LNCAP (cell line): ENCODE measurements at regions not wholly inside any gene's neighbourhood (a gene's known extent, or its start where the extent isn't known, plus 50 kb on each side); places are given as distances from the start of the nearest gene placed in this dataset.

ENCODE experiments used
- TF ChIP-seq, protein P1 (sequence below): fragments of 450-650 bp; IDR thresholded peaks from 2 replicates; pipeline ENCODE4 v1.5.1; 2017; ENCODE audit warnings: mild to moderate bottlenecking

DNA sequence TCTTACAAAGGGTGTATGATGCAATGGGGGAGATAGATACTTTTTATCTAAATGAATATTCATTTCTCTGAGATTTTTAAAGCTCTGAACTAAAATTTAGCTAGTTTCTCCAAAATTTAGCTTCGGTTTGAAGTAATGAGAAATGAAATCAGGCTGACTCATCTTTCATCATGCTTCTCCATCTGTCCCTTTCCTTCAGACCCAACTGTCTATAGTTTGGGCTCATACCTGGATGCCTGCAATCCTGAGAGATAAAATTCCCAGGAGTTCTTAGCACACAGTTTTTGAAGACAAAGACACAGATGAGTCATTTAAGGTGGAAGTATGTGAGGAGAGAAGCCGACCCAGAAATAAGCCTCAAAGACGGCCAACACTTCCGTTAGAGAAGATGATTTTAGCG, 336.4 kb upstream of the CDH20 start:
- TF ChIP-seq, protein P1, sequence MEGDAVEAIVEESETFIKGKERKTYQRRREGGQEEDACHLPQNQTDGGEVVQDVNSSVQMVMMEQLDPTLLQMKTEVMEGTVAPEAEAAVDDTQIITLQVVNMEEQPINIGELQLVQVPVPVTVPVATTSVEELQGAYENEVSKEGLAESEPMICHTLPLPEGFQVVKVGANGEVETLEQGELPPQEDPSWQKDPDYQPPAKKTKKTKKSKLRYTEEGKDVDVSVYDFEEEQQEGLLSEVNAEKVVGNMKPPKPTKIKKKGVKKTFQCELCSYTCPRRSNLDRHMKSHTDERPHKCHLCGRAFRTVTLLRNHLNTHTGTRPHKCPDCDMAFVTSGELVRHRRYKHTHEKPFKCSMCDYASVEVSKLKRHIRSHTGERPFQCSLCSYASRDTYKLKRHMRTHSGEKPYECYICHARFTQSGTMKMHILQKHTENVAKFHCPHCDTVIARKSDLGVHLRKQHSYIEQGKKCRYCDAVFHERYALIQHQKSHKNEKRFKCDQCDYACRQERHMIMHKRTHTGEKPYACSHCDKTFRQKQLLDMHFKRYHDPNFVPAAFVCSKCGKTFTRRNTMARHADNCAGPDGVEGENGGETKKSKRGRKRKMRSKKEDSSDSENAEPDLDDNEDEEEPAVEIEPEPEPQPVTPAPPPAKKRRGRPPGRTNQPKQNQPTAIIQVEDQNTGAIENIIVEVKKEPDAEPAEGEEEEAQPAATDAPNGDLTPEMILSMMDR, result no peak

DNA sequence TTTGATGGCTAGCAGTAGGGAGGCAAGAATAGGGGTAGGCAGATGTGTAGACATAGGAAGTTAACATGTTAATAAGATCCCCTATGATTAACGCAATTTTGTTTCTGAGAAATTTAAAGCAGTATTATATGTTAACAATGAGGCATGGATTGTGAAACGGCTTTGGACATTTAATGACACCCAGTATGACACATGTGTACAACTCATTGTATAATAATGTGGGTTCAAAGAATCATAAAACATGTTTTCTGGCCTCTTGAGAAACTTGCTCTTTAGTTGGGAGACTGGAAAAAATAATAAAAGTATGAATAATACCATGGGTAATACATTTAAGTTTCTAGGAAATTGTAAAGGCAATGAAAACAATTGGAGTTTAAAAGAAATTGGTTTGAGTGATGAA, 332.1 kb upstream of the CDH20 start:
- TF ChIP-seq, protein P1, result no peak

DNA sequence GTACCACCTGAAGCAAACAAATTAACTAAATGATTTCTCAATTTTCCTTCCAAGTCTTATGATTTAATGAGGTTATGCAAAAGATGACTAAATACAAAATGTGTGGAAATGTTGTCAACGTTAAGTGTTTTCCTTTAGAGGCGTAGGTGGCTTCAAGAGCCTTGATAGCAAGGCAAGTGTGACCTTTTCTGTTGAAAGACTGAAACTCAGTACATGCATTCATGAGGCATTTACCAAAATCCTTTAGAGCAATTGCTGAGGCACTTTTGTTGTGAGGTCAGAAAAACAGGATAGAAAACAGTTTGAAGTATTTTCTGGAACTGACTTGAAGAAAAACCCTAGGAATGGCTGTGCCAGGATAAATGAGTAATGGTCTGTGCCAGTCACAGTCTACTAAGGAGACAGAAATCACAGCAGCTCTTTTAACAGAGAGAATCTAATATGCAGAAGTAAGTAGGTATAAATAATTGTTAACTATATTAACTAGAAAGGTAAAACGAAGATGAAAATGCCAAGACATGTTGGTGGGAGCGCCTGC, 326.5 kb upstream of the CDH20 start:
- TF ChIP-seq, protein P1, result no peak

DNA sequence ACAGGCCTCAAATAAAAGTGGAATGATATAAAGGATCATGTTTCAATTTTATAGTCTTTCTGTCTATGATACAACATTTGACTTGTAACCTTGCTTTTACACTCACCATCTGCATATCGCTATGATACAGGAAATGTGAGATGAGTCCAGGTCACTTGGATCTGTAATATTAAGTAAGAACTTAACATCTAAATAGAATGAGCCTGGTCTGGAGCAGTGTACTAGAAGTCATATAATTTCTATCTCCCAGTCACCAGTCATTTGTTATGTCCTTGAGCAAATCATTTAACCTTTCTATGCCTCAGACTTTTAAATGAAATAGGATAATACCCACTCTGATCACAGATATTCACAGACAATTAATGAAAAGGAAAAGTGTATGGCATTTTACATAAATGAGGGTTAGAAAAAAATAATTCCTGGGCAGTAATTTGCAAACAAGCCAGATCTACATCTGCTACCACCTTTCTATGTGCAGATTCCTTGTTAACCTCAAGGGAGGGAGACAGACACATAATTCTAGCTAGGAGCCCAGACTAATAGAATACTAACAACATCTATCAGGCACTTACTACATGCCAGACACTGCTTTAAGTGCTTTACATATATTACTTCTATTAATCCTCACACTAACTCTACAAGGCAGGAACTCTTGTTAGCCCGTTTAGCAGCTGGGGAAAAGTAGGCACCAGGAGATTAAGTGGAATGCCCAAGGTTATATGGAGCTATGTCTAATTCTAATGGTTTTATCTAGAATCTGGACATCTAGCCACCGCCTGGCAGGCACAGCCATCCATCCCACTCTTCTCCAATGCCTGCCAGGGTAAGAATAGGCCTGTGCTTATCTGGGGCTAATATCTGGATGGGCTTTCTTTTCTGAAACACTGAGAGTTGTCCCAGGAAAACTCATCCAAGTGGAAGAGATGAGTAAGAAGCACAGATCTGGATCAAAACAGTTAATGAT, 313.6 kb upstream of the CDH20 start:
- TF ChIP-seq, protein P1, result no peak

DNA sequence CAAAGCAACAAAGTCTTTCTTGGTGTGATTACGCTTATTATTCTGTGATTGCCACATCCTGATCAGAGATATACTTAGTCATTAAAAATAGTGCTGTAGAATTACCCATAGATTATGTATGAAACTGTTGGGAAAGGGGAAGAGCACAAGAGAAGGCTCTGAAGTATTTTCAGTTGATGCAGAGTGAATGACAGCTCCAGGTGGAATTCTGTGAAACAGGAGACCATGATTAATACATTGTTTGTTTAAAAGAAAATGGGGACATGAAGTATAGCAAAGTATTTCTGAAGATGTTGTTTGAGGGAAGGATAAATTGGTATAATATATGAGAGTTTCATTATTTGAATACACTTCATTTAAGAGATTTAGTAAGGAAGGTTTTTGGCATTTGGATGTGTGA, 307.6 kb upstream of the CDH20 start:
- TF ChIP-seq, protein P1, result no peak

DNA sequence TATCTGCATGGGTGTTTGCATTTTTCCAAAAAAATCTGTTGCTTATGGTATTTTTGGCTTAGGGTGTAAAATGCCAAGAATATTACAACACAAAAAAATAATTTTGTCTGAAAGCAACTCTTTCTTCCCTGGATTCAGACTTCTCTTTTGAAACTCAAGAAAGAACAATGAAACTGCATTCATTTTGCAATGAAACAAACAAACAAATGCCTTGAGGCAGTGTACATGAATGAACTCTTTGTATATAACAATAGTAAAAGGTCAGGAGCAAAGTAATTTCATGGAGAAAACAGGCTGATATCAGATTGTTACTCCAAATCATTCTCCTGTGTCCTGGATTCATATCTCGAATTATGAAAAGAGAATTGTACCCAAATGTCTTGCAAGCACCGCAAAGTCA, 301.6 kb upstream of the CDH20 start:
- TF ChIP-seq, protein P1, result no peak

DNA sequence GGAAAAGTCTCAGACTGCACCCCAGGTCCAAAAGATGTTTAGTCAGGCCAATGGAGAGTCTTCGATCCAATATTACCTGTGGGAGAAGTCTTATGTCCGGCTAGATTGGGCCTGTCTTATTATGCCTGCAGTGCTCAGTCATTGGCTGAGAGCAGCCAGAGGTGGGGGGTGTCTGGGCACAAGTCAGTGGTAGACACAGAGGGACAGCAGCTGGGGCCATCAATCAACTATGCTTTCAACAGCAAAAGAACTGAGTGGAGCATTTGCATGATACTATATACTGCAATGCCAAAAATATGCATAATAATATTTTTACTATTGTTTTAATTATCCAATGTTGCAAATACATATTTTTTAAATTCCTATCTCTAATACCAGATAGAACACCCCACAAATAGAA, 298.6 kb upstream of the CDH20 start:
- TF ChIP-seq, protein P1, result no peak
